ENCODE measurements at regions not wholly inside any gene's neighbourhood (a gene's known extent, or its start where the extent isn't known, plus 50 kb on each side); places are given as distances from the start of the nearest gene placed in this dataset.
A peak's percentile ranks its signal among the peaks of the same experiment; 100 is the strongest.

GRCh38 chr1:240687820-240688219 lies 75.9 kb upstream of the GREM2 start:
- peaks cover 0 to 14% (median 0%) of the 10 kb centered on the region in 7 donors for H3K27me3 ChIP-seq (replicated peaks in 1 of 7)
- 17 to 39% (median 28%) methylated on average over 4 of the region's 4 CpGs for whole genome bisulfite sequencing, 5 donors
- H3K9me3 ChIP-seq: no peaks in the 10 kb centered on the region
- no peak for DNase-seq
- H3K36me3 ChIP-seq: no peaks in the 10 kb centered on the region
- H3K27ac ChIP-seq: peak overlapping the region in 2 of 8 donors; percentile 3 to 29
- H3K4me3 ChIP-seq: no peak overlapping the region
- peaks cover 0 to 4% (median 0%) of the 10 kb centered on the region in 6 donors for H3K4me1 ChIP-seq
- intact Hi-C loops (cut with DNase I; ENCODE audit: low total_unique reads): no loop called here
- TF ChIP-seq POLR2A (IDR thresholded peaks at IDR 0.05) (no peak), POLR2AphosphoS5 (IDR thresholded peaks at IDR 0.05) (peak in 1 of 3 donors; percentile 17), CTCF (IDR thresholded peaks at IDR 0.05 in 8 of 11, conservative IDR thresholded peaks at IDR 0.05 in 3 of 11) (no peak)

- intact Hi-C loops (cut with DNase I; ENCODE audit: low total_unique reads): no loop called here
- no peak overlapping the region for H3K27ac ChIP-seq
- 82 to 98% (median 86%) methylated on average over 9 of the region's 9 CpGs for WGBS, 5 donors
- peaks cover 0 to 4% (median 0%) of the 10 kb centered on the region in 6 donors for H3K4me1 ChIP-seq
- TF ChIP-seq POLR2A (IDR thresholded peaks at IDR 0.05): no peak
- TF ChIP-seq CTCF (IDR thresholded peaks at IDR 0.05 in 8 of 11, conservative IDR thresholded peaks at IDR 0.05 in 3 of 11): no peak
- peaks cover 0 to 14% (median 0%) of the 10 kb centered on the region in 8 donors for H3K9me3 ChIP-seq
- no peak overlapping the region for H3K4me3 ChIP-seq
- no peaks in the 10 kb centered on the region for H3K27me3 ChIP-seq (replicated peaks in 1 of 7)
- H3K36me3 ChIP-seq: no peaks in the 10 kb centered on the region
- DNase-seq: no peak
Measured at GRCh38 chr1:240683576-240683975, 71.6 kb upstream of the GREM2 start.

GRCh38 chr1:240682859-240683242 lies 70.9 kb upstream of the GREM2 start:
- H3K27ac ChIP-seq: no peak overlapping the region
- 81 to 85% (median 82%) methylated on average over 10 of the region's 10 CpGs for WGBS, 5 donors
- intact Hi-C loops (cut with DNase I; ENCODE audit: low total_unique reads): no loop called here
- no peak for DNase-seq
- TF ChIP-seq POLR2A (IDR thresholded peaks at IDR 0.05): no peak
- no peak for TF ChIP-seq CTCF (IDR thresholded peaks at IDR 0.05 in 8 of 11, conservative IDR thresholded peaks at IDR 0.05 in 3 of 11)
- TF ChIP-seq POLR2AphosphoS5 (IDR thresholded peaks at IDR 0.05): no peak
- no peak overlapping the region for H3K4me3 ChIP-seq
- H3K27me3 ChIP-seq (replicated peaks in 1 of 7): no peaks in the 10 kb centered on the region
- H3K4me1 ChIP-seq: peaks cover 0 to 4% (median 0%) of the 10 kb centered on the region in 6 donors
- H3K36me3 ChIP-seq: no peaks in the 10 kb centered on the region
- H3K9me3 ChIP-seq: peaks cover 0 to 14% (median 0%) of the 10 kb centered on the region in 8 donors

- no peak for DNase-seq
Measured at GRCh38 chr1:240682166-240682858, 70.4 kb upstream of the GREM2 start.

More at GRCh38 chr1:240682166-240682858, 70.4 kb upstream of the GREM2 start:
- Histone ChIP-seq H3K27ac (no peak overlapping the region), H3K36me3 (no peaks in the 10 kb centered on the region), H3K27me3 (replicated peaks in 1 of 7) (no peaks in the 10 kb centered on the region), H3K4me3 (no peak overlapping the region), H3K4me1 (no peaks in the 10 kb centered on the region), H3K9me3 (peaks cover 0 to 14% (median 0%) of the 10 kb centered on the region in 8 donors)
- no peak for TF ChIP-seq CTCF (IDR thresholded peaks at IDR 0.05 in 8 of 11, conservative IDR thresholded peaks at IDR 0.05 in 3 of 11)
- TF ChIP-seq POLR2AphosphoS5 (IDR thresholded peaks at IDR 0.05): no peak
- TF ChIP-seq POLR2A (IDR thresholded peaks at IDR 0.05): no peak
- 37 to 63% (median 49%) methylated on average over 6 of the region's 6 CpGs for WGBS, 5 donors
- intact Hi-C loops (cut with DNase I; ENCODE audit: low total_unique reads): no loop called here
